K562 (cell line): ENCODE measurements at regions not wholly inside any gene's neighbourhood (a gene's known extent, or its start where the extent isn't known, plus 50 kb on each side); places are given as distances from the start of the nearest gene placed in this dataset.

Experiments
- AFF1 ChIP-seq, 2 experiments: fragments of 450-650 bp; IDR thresholded peaks; 2 replicates each; pipeline ENCODE4 v1.6.1; 2018; ENCODE audit warnings: mild to moderate bottlenecking in 2 of 2, low read depth in 1 of 2; ENCODE audit not compliant: partially characterized antibody in 2 of 2
- BCL6 ChIP-seq: fragments of 250-450 bp; sonication (Bioruptor Pico); IDR thresholded peaks from 2 replicates; pipeline ENCODE4 v1.4.0; 2020
- BRD9 ChIP-seq: fragments of 450-650 bp; IDR thresholded peaks from 2 replicates; pipeline ENCODE4 v1.6.1; 2018; ENCODE audit warnings: low read depth; ENCODE audit not compliant: partially characterized antibody
- KHSRP ChIP-seq: fragments of 450-650 bp; IDR thresholded peaks from 2 replicates; pipeline ENCODE4 v1.6.1; 2017
- PHB ChIP-seq: fragments of 250-450 bp; sonication (Bioruptor Pico); IDR thresholded peaks from 2 replicates; pipeline ENCODE4 v1.5.0; 2021
- STAT6 ChIP-seq: sonication (generic); formaldehyde crosslinking; IDR thresholded peaks from 2 replicates; pipeline ENCODE4 v1.8.1; 2023; ENCODE audit warnings: mild to moderate bottlenecking, missing genetic modification reagents

- TF ChIP-seq AFF1 (IDR thresholded peaks at IDR 0.05; ENCODE audit: low read depth in 1 of 2, partially characterized antibody in 2 of 2) (no peak), PHB (CRISPR knock-in tag) (no peak), KHSRP (no peak), STAT6 (CRISPR knock-in tag) (no peak), BCL6 (CRISPR knock-in tag) (no peak), BRD9 (no peak)
These were observed 654.6 kb upstream of the API5 start (continued) for GRCh38 chr11:42657169-42657568.
